ENCODE measurements at regions not wholly inside any gene's neighbourhood (a gene's known extent, or its start where the extent isn't known, plus 50 kb on each side); places are given as distances from the start of the nearest gene placed in this dataset.

DNA sequence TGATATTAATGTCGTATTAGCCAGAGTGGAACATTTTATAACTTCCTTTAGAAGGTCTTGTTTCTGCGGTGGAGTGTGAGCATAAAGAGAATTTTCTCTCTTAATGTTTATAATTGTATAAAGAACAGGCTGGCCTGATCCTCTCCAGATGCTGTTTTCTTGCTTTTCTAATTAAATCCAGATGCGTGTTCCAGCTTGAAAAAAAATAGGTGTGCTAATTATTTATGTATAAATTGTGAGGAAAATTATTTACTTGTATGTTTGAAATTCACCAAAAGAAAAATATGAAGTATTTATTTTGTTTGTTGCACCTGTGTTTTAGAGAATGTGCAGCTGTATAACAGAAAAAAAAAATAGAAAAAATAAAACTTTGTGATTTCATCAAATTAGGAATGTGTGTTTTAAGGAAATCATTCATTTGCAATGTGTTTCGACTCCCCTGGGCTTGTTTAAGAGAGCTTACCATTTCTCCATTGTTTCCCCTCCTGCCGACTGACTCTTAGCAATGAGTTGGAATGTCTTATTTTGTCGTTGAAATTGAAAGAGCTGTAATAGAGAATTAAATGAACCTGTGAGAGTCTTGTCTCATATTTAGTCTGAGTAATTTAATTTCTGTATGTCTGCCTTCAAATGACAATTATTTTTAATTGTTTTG lies 220.1 kb upstream of the NXPH2 start:
- H3K4me3 ChIP-seq (ENCODE audit: low read length, poor library complexity, severe bottlenecking) = no peak overlapping the region
- no peak overlapping the region for H3K9ac ChIP-seq (ENCODE audit: low read depth, low read length, poor library complexity, severe bottlenecking)
- no peaks in the 10 kb centered on the region for H3K79me2 ChIP-seq (ENCODE audit: insufficient read depth, low read length)
- H3F3A ChIP-seq (ENCODE audit: low read depth) = no peaks in the 10 kb centered on the region
- no peaks in the 10 kb centered on the region for H4K20me1 ChIP-seq (ENCODE audit: insufficient read depth, low read length, poor library complexity, severe bottlenecking)
- H3K27me3 ChIP-seq (ENCODE audit: insufficient read depth, low read length, poor library complexity, severe bottlenecking) = no peaks in the 10 kb centered on the region
- H2AFZ ChIP-seq (ENCODE audit: low read length) = no peak overlapping the region
- H3K9me3 ChIP-seq (ENCODE audit: insufficient read depth, low read depth, low read length) = no peaks in the 10 kb centered on the region
- H3K4me2 ChIP-seq (ENCODE audit: low read depth, low read length, poor library complexity, severe bottlenecking) = no peak overlapping the region
- H3K4me1 ChIP-seq (ENCODE audit: insufficient read depth, low read length, poor library complexity, severe bottlenecking) = no peaks in the 10 kb centered on the region
- TF ChIP-seq, protein P1, sequence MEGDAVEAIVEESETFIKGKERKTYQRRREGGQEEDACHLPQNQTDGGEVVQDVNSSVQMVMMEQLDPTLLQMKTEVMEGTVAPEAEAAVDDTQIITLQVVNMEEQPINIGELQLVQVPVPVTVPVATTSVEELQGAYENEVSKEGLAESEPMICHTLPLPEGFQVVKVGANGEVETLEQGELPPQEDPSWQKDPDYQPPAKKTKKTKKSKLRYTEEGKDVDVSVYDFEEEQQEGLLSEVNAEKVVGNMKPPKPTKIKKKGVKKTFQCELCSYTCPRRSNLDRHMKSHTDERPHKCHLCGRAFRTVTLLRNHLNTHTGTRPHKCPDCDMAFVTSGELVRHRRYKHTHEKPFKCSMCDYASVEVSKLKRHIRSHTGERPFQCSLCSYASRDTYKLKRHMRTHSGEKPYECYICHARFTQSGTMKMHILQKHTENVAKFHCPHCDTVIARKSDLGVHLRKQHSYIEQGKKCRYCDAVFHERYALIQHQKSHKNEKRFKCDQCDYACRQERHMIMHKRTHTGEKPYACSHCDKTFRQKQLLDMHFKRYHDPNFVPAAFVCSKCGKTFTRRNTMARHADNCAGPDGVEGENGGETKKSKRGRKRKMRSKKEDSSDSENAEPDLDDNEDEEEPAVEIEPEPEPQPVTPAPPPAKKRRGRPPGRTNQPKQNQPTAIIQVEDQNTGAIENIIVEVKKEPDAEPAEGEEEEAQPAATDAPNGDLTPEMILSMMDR (conservative IDR thresholded peaks at IDR 0.05; ENCODE audit: low read length) = no peak
- no peak for TF ChIP-seq EZH2phosphoT487 (IDR thresholded peaks at IDR 0.05; ENCODE audit: borderline replicate concordance)
- H3K36me3 ChIP-seq (ENCODE audit: insufficient read depth, low read length) = no peaks in the 10 kb centered on the region
- H3K9me2 ChIP-seq (replicated peaks; ENCODE audit: low read depth, low read length) = no peaks in the 10 kb centered on the region

DNA sequence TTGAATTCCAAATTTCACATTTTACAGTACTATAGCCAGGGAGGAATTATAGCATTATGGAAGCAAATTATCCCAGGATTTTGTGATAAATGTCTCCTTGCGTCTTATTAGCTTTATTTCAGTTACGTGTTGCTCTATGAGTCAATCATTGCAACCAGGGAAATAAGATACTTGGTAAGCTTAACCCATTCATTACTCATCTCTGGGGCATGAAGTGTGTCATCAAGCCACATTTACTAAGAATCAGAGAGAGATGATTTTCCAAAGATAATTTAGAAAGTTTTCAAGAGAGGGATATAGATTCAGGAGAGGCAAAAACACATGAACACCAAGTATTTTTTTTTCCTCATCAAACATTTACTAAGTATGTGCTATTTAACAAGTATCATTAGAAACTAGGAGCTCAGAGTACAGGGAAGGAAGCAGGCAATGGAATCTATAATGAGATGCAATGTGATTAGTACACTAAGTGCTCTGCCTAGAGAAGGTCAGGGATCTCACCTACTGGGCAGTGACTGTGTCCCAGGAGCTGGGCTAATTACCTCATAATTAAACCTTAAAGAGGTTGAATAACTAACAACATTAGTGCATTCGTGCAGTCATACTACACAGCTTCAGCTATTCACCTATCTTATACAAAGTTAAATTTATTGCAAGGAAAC lies 217.8 kb upstream of the NXPH2 start:
- Histone ChIP-seq H3K4me2 (ENCODE audit: low read depth, low read length, poor library complexity, severe bottlenecking) (no peak overlapping the region), H3K9me2 (replicated peaks; ENCODE audit: low read depth, low read length) (no peaks in the 10 kb centered on the region), H3K9ac (ENCODE audit: low read depth, low read length, poor library complexity, severe bottlenecking) (no peak overlapping the region), H3K36me3 (ENCODE audit: insufficient read depth, low read length) (no peaks in the 10 kb centered on the region), H2AFZ (ENCODE audit: low read length) (no peak overlapping the region), H3K4me1 (ENCODE audit: insufficient read depth, low read length, poor library complexity, severe bottlenecking) (no peaks in the 10 kb centered on the region), H3F3A (ENCODE audit: low read depth) (no peaks in the 10 kb centered on the region), H3K9me3 (ENCODE audit: insufficient read depth, low read depth, low read length) (no peaks in the 10 kb centered on the region), H3K27me3 (ENCODE audit: insufficient read depth, low read length, poor library complexity, severe bottlenecking) (no peaks in the 10 kb centered on the region), H4K20me1 (ENCODE audit: insufficient read depth, low read length, poor library complexity, severe bottlenecking) (no peaks in the 10 kb centered on the region), H3K79me2 (ENCODE audit: insufficient read depth, low read length) (no peaks in the 10 kb centered on the region), H3K4me3 (ENCODE audit: low read length, poor library complexity, severe bottlenecking) (no peak overlapping the region)
- TF ChIP-seq EZH2phosphoT487 (IDR thresholded peaks at IDR 0.05; ENCODE audit: borderline replicate concordance) = no peak
- TF ChIP-seq, protein P1 (conservative IDR thresholded peaks at IDR 0.05; ENCODE audit: low read length) = no peak

DNA sequence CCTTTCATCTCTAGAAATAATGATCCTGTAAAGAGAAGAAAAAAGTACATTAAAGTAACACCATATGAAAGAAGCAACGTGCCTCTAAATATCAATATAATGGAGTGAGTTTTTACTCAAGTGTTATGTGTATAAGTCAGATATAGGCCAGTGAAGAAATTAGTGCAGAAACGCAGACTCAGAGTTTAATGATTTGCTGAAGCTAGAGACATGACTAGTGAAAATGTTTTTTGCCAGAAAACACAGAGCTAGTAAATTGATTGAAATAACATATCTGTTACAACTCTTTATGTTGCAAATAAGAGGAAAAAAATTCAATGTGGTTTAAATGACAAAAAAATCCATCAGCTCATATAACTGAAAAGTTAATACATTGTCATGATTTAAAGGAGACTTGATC lies 217.2 kb upstream of the NXPH2 start:
- Histone ChIP-seq H2AFZ (ENCODE audit: low read length) (no peak overlapping the region), H3K36me3 (ENCODE audit: insufficient read depth, low read length) (no peaks in the 10 kb centered on the region), H3K79me2 (ENCODE audit: insufficient read depth, low read length) (no peaks in the 10 kb centered on the region), H3F3A (ENCODE audit: low read depth) (no peaks in the 10 kb centered on the region), H3K9ac (ENCODE audit: low read depth, low read length, poor library complexity, severe bottlenecking) (no peak overlapping the region), H3K4me3 (ENCODE audit: low read length, poor library complexity, severe bottlenecking) (no peak overlapping the region), H3K4me1 (ENCODE audit: insufficient read depth, low read length, poor library complexity, severe bottlenecking) (no peaks in the 10 kb centered on the region), H3K9me2 (replicated peaks; ENCODE audit: low read depth, low read length) (no peaks in the 10 kb centered on the region), H3K27me3 (ENCODE audit: insufficient read depth, low read length, poor library complexity, severe bottlenecking) (no peaks in the 10 kb centered on the region), H3K4me2 (ENCODE audit: low read depth, low read length, poor library complexity, severe bottlenecking) (no peak overlapping the region), H4K20me1 (ENCODE audit: insufficient read depth, low read length, poor library complexity, severe bottlenecking) (no peaks in the 10 kb centered on the region), H3K9me3 (ENCODE audit: insufficient read depth, low read depth, low read length) (no peaks in the 10 kb centered on the region)
- TF ChIP-seq, protein P1 (conservative IDR thresholded peaks at IDR 0.05; ENCODE audit: low read length) = no peak
- TF ChIP-seq EZH2phosphoT487 (IDR thresholded peaks at IDR 0.05; ENCODE audit: borderline replicate concordance) = no peak
